Fibroblast of skin of scalp (primary cell): ENCODE measurements at regions not wholly inside any gene's neighbourhood (a gene's known extent, or its start where the extent isn't known, plus 50 kb on each side); places are given as distances from the start of the nearest gene placed in this dataset.

Experiments
- DNase-seq: peaks from one replicate; pipeline ENCODE4 v3.0.0-alpha.2; 2013

DNA sequence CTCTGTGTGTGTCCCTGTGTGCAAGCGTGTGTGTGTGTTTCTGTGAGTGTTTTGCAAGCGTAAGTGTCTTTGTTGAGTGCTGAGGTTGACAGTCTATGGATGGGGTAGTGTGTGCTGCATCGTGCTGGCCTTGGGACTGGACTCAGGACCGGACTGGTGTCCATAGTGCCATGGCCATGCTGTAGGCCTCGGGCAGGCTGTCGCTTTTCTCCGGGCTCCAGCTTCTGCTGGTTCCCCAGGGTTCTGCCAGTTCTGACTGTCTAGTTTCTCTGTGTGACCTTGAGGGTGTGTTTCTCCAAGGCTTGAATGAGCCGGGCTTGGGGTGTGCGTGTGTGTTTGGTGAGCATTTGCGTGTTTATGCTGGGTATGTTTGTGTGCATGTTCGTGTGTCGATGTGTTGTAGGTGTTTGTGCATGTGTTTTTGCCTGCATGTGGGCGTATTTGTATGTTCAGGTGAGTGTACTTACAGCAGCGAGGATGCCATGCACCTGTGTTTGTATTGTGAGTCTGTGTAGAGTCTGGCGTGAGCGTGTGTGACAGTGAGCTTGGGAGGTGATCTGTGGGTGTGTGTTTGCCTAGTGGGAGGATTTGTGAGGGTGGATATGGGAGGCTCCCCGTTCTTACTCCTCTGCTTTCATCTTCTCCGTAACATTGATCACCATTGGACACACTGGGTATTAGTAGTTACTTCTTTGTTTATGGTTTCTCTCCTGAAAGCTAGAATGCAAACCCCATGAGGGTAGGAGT lies 51.7 kb upstream of the POU3F1 start:
- DNase-seq = no peak

DNA sequence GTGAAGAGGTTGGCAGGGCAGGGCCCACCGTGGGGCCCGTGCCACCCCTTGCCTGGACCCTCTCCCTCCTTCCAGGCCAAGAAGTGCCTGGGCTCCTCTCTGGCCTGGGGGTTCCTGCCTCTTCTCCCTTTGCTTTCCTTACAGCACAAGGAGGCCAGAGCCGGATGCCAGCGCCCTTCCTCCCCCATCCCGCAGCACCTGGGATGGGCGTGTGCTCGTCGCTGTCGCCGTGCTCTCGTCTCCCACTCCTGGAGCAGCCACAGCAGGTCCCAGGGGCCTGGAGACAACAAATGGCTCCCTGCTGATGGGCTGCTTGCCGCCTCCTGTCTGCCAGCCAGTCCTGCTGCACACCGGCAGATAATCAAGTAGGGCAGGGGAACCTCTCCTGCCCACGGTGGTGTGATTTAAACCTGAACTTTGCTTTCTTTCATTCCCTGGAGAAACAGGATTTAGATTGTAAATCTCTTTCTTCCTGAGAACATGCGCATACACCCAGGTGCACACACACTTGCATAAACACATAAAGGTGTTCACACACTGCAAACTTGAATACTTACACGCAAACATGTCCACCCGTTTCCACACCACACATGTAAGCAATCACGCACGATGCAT lies 50.8 kb upstream of the POU3F1 start:
- DNase-seq = no peak
